ENCODE measurements at regions not wholly inside any gene's neighbourhood (a gene's known extent, or its start where the extent isn't known, plus 50 kb on each side); places are given as distances from the start of the nearest gene placed in this dataset.

- no peaks in the 10 kb centered on the region for H3K9me3 ChIP-seq (ENCODE audit: low read depth, low read length)
- peaks cover 1% of the 10 kb centered on the region for H3K4me1 ChIP-seq (ENCODE audit: insufficient read depth, low read length)
- H3K79me2 ChIP-seq (ENCODE audit: insufficient read depth, low read length) = no peaks in the 10 kb centered on the region
- no peaks in the 10 kb centered on the region for H4K20me1 ChIP-seq (ENCODE audit: insufficient read depth, low read length)
- no peak for DNase-seq (ENCODE audit: insufficient read length, low spot score, missing footprints)
- no peak overlapping the region for H2AFZ ChIP-seq (ENCODE audit: low read length)
- TF ChIP-seq, protein P1, sequence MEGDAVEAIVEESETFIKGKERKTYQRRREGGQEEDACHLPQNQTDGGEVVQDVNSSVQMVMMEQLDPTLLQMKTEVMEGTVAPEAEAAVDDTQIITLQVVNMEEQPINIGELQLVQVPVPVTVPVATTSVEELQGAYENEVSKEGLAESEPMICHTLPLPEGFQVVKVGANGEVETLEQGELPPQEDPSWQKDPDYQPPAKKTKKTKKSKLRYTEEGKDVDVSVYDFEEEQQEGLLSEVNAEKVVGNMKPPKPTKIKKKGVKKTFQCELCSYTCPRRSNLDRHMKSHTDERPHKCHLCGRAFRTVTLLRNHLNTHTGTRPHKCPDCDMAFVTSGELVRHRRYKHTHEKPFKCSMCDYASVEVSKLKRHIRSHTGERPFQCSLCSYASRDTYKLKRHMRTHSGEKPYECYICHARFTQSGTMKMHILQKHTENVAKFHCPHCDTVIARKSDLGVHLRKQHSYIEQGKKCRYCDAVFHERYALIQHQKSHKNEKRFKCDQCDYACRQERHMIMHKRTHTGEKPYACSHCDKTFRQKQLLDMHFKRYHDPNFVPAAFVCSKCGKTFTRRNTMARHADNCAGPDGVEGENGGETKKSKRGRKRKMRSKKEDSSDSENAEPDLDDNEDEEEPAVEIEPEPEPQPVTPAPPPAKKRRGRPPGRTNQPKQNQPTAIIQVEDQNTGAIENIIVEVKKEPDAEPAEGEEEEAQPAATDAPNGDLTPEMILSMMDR (IDR thresholded peaks at IDR 0.05; ENCODE audit: extremely low read depth, low read depth, low read length) = no peak
- H3K36me3 ChIP-seq (ENCODE audit: insufficient read depth, low read length) = no peaks in the 10 kb centered on the region
- H3K27ac ChIP-seq (ENCODE audit: low read depth, low read length) = no peak overlapping the region
- H3K4me2 ChIP-seq (ENCODE audit: insufficient read depth, low read length) = no peak overlapping the region
- no peaks in the 10 kb centered on the region for H3K27me3 ChIP-seq (ENCODE audit: insufficient read depth, low read length)
- H3K4me3 ChIP-seq (ENCODE audit: insufficient read depth, low read length) = no peak overlapping the region
These were observed 249.0 kb downstream of the NFKBIZ start for GRCh38 chr3:102098130-102098885.

DNA sequence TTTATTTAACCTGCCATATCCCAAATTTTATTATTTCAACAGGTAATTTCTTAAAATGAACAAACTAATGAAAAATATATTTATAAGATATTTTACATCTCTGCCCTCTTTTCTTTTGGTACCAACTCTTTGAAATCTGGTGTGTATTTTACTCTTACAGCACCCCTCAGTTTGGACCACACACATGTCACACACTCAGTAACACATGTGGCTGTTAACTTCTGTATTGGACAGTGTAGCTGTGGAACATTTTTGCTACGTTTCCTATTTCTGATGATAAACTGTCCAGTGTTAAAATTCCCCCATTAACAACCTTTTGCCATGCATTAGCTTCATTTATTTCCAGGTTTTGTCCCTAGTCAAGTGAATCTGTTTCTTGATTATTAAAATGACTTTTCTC is 250.6 kb downstream of the NFKBIZ start:
- Histone ChIP-seq H3K4me2 (ENCODE audit: insufficient read depth, low read length) (no peak overlapping the region), H3K9me3 (ENCODE audit: low read depth, low read length) (no peaks in the 10 kb centered on the region), H3K27me3 (ENCODE audit: insufficient read depth, low read length) (no peaks in the 10 kb centered on the region), H3K27ac (ENCODE audit: low read depth, low read length) (no peak overlapping the region), H3K79me2 (ENCODE audit: insufficient read depth, low read length) (no peaks in the 10 kb centered on the region), H3K4me1 (ENCODE audit: insufficient read depth, low read length) (no peaks in the 10 kb centered on the region), H3K4me3 (ENCODE audit: insufficient read depth, low read length) (no peak overlapping the region), H4K20me1 (ENCODE audit: insufficient read depth, low read length) (no peaks in the 10 kb centered on the region), H3K36me3 (ENCODE audit: insufficient read depth, low read length) (no peaks in the 10 kb centered on the region), H2AFZ (ENCODE audit: low read length) (no peak overlapping the region)
- no peak for DNase-seq (ENCODE audit: insufficient read length, low spot score, missing footprints)
- TF ChIP-seq, protein P1 (IDR thresholded peaks at IDR 0.05; ENCODE audit: extremely low read depth, low read depth, low read length) = no peak

DNA sequence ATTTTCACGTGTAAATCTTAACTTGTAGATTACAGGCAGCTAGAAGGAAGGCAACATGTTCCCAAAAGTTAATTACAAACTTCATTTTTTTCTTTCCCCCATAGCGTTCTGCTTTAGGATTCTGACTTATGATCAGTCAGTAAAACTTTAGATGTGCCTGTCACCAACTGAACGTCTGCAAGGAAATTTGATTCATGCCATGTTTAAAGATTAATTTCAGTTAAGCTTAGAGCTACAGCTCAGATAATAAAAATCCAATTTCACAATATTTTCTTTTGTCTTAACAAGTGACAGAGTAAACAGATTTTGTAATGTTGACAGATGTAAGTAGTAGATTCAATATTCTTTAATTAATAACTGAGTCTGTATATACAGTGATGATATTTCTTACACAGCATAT is 253.1 kb downstream of the NFKBIZ start:
- peak; percentile 11 for DNase-seq (ENCODE audit: insufficient read length, low spot score, missing footprints)
- H2AFZ ChIP-seq (ENCODE audit: low read length) = no peak overlapping the region

DNA sequence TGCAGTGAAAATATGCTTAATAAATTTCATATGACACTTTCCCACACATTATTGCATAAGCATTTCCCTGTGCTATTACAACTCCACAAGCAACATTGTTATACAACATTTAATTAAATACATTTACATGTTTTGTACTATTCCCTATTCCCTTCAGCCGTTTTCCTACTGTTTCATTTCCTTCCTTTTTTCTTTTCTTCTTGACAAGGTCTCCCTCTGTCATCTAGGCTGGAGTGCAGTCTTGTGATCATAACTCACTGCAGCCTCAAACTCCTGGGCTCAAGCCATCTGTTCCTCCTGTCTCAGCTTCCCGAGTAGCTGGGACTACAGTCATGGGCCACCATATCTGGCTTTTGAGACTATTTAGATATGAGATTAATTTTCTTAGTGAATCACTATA is 254.7 kb downstream of the NFKBIZ start:
- Histone ChIP-seq H3K9me3 (ENCODE audit: low read depth, low read length) (peaks cover 4% of the 10 kb centered on the region), H3K79me2 (ENCODE audit: insufficient read depth, low read length) (no peaks in the 10 kb centered on the region), H2AFZ (ENCODE audit: low read length) (no peak overlapping the region), H3K27ac (ENCODE audit: low read depth, low read length) (no peak overlapping the region), H3K4me3 (ENCODE audit: insufficient read depth, low read length) (no peak overlapping the region), H3K36me3 (ENCODE audit: insufficient read depth, low read length) (no peaks in the 10 kb centered on the region), H3K4me2 (ENCODE audit: insufficient read depth, low read length) (no peak overlapping the region), H3K27me3 (ENCODE audit: insufficient read depth, low read length) (no peaks in the 10 kb centered on the region), H3K4me1 (ENCODE audit: insufficient read depth, low read length) (no peaks in the 10 kb centered on the region), H4K20me1 (ENCODE audit: insufficient read depth, low read length) (no peaks in the 10 kb centered on the region)
- TF ChIP-seq, protein P1 (IDR thresholded peaks at IDR 0.05; ENCODE audit: extremely low read depth, low read depth, low read length) = no peak
- DNase-seq (ENCODE audit: insufficient read length, low spot score, missing footprints) = no peak

More for the DNA sequence above, 253.1 kb downstream of the NFKBIZ start:
- TF ChIP-seq, protein P1 (IDR thresholded peaks at IDR 0.05; ENCODE audit: extremely low read depth, low read depth, low read length) = no peak
- Histone ChIP-seq H3K4me3 (ENCODE audit: insufficient read depth, low read length) (no peak overlapping the region), H3K27ac (ENCODE audit: low read depth, low read length) (no peak overlapping the region), H3K27me3 (ENCODE audit: insufficient read depth, low read length) (no peaks in the 10 kb centered on the region), H3K79me2 (ENCODE audit: insufficient read depth, low read length) (no peaks in the 10 kb centered on the region), H3K4me1 (ENCODE audit: insufficient read depth, low read length) (no peaks in the 10 kb centered on the region), H3K36me3 (ENCODE audit: insufficient read depth, low read length) (no peaks in the 10 kb centered on the region), H3K9me3 (ENCODE audit: low read depth, low read length) (no peaks in the 10 kb centered on the region), H3K4me2 (ENCODE audit: insufficient read depth, low read length) (no peak overlapping the region), H4K20me1 (ENCODE audit: insufficient read depth, low read length) (no peaks in the 10 kb centered on the region)
